HT1080 (cell line): ENCODE measurements at regions not wholly inside any gene's neighbourhood (a gene's known extent, or its start where the extent isn't known, plus 50 kb on each side); places are given as distances from the start of the nearest gene placed in this dataset.

Experiments used
- DNase-seq: peaks from one replicate; pipeline ENCODE4 v3.0.0-alpha.2; 2015; ENCODE audit warnings: low read depth

- DNase-seq: peak; percentile 86
These were observed 838.5 kb downstream of the TUSC7 start for GRCh38 chr3:117547956-117548550.

DNA sequence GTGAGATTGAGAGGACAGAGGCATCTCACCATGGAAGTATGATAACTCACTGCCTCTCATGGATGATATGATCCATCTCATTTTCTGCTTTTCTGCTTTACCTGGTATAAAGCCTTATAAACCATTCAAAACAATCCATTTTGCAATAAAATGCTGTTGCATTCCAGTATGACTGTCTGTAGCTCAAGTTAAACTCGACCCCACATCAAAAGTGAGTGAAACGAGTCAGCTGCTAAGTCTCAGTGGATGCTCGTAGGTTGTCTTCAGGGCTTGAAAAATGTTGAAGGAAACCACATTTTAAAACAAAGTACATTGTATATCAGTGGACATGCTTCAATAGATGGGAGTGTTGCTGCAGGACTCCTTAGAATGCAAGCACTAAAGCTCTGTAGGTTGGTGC is 839.0 kb downstream of the TUSC7 start:
- no peak for DNase-seq

DNA sequence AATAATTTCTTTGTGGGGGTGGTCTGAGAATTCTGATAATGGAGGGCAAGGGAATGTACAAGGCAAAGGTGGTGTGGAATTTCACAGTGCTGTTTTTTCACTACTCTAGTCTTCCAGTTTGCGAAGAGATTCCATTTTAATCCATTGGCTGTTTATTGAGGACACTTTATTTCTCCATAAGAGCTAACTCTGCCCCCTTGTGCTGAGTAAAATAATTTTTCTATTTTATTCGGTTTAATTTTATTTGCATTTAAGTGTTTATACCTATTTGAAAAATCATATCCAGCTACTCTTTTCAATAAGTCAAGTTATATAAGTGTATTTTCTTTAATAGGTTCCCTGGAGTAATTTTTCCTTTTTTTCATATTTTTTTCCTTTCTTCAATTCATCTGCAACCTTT is 840.1 kb downstream of the TUSC7 start:
- DNase-seq: no peak

DNA sequence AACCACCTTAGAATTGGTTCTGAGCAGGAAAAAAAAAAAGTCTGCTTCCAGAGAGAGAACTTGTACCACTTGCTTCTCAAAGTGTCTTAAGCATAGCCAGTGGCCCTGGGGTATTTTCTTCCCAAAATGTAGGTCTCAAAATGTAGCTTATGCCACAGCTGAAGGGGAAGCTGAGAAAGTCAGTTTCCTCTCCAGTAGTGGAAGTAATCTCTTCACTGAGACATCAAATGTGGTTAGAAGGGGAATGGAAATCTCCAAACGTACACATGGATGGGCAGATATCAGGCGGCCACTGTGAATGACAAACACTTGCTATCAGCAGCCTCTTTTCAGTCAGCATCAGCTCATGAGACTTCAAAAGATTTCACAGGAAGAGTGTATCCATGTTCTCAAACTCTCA is 841.2 kb downstream of the TUSC7 start:
- DNase-seq: no peak

GRCh38 chr3:117553461-117553860 is 843.9 kb downstream of the TUSC7 start:
- DNase-seq: peak; percentile 84

- no peak for DNase-seq
These were observed 847.2 kb downstream of the TUSC7 start for GRCh38 chr3:117556646-117557407.

DNA sequence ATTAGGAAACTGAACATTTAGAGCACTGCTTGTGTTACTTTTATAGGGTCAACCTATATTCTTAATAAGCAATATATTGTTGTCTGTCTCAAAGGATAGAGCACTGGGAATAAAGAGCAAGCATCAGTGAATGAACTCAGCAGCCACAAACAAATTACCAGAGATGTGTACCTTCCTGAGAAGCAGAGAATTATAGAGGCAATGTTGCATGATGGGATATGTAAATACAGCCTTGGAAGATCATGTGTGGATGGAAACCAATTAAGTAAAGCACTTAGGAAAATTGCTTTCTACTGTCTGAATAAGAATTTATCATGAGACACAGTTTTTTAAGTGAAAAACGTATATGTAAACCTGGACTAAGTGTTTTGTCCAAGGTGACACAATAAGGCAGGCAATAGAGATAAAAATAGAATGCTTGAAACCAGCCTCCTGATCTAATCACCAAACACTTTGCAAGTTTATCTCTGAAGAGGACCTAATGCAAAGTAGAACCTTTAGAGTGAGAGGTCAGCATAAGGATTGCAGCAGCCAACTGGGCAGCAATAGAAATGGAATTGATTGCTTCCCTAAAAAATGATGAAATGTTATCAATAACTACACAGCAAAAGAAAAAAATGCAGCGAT is 848.0 kb downstream of the TUSC7 start:
- DNase-seq: no peak

GRCh38 chr3:117558681-117559080 is 849.1 kb downstream of the TUSC7 start:
- DNase-seq: no peak

DNA sequence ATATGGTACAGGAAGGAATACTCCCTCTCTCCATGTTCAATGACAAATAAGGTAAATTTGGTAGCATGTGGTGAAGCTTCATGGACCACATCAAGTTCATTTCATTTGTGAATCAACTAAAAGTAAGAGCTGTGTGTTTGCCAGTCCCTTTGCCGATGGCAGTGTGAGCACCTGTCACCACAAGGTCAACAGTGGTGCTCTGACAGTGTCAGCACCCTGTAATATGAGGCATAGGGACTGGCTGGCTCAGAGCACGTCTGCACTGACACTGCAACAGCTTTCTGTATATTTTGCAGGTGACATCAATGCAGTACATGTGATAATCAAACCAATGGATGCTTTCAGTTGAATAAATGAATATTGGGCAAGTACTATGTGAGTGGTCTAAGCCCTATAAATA is 852.4 kb downstream of the TUSC7 start:
- DNase-seq: no peak

DNA sequence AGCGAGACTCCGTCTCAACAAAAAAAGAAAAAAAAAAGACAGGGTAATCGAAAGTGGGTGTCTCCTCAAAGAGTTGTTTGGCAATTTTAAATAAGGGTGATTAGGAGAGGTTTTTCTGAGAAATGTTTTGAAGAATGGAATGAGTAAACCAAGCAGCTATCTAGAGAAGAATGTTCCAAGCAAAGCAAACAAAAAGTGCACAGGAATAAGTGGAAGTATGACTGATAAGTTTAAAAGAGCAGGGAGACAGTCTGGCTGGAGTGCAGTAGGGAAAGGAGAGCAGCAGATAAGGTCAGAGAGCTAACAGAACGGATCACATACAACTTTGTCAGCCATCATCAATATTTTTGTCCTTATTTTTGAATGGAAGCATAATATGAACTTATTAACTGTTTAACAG is 853.5 kb downstream of the TUSC7 start:
- DNase-seq: no peak

DNA sequence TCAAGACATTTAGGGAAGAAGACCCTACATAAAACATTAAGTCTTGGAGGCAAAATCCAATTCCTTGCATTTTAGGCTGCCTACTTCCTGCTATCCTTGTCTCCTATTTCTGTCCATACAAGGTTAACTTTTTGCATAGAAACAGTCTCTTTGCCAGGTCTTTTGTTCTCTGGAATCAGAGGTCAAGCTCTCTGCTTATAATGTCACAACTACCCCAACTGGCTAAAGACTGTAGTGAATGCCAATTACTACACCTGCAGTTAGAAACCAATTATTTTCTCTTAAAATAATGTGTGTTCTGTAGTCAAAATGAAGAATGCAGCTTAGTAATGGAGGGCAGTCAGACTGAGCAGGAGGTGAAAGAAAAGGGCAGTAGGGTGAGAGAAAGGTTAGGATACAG is 856.2 kb downstream of the TUSC7 start:
- DNase-seq: no peak

GRCh38 chr3:117566926-117567325 is 857.3 kb downstream of the TUSC7 start:
- no peak for DNase-seq

DNA sequence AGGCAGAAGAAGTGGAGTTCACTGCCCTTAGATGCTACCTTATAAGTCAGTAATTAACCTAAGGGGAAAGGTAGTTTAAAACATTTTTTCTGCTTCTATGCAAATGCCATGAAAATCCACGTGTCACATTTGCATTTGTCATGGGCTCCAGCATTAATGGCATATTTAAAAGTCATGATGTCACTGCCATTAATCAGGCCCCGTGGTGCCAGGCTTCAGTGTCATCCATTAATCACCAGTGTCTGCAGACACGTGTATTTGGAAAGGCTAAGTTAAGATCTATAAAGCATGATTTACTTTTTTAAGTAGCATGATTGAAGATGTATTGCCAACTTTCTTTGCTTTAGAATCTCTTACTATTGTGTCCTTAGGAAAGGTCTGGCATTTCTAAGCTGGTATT is 857.8 kb downstream of the TUSC7 start:
- no peak for DNase-seq

GRCh38 chr3:117567906-117568305 is 858.3 kb downstream of the TUSC7 start:
- DNase-seq: no peak

DNA sequence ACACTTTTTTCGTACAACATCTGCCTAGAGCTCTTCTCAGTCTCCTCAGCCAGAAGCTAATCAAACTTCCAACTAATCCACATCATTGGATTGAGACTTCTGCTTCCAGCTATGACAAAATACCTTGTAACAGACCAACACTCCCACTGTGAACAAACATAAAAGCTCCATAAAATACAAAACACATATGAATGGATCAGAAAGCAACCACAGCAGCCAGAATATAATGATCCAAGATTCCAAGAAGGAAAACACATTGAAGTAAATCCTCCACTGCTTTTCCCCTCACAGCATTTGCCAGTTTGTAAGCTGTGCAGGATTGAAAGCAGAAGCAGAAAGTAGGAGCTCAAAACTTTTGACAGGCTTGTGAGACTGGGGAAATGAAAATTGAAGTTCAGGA is 863.2 kb downstream of the TUSC7 start:
- no peak for DNase-seq

DNA sequence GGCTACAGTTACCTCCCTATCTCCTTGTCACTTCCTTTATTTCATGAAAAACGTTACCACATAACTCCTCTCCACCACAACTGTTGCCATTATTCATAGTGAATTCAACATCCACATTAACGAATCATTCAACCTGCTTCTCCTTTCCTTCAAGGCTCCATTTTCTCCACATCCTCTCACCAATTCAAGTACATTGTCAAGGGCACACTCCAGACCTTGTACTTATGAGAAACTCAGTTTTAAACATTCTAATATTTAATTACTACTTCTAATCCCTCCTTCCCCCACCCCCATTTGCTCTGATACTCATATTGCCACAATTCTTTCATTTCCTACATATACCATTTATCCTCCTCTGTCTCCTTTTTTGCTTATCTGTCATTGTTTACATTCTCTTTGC is 871.2 kb downstream of the TUSC7 start:
- peak; percentile 27 for DNase-seq

DNA sequence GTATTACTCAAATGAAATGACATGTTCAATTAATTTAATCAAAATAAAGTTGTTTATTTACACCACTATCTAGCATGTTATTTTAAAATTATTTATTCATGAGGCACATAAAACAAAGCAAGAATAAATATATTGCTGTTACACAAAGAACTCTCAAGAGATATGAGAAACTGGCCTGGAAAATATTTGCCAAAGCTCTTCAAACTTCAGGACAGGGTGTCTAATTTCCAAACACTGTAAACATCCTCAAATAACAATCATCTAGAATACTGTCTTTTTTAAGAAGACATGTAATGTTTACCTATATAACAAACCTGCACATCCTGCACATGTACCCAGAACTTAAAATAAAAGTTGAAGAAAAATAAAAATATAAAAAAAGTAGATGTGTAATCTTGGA is 876.6 kb downstream of the TUSC7 start:
- DNase-seq: no peak

GRCh38 chr3:117587416-117587815 is 877.8 kb downstream of the TUSC7 start:
- DNase-seq: no peak

DNA sequence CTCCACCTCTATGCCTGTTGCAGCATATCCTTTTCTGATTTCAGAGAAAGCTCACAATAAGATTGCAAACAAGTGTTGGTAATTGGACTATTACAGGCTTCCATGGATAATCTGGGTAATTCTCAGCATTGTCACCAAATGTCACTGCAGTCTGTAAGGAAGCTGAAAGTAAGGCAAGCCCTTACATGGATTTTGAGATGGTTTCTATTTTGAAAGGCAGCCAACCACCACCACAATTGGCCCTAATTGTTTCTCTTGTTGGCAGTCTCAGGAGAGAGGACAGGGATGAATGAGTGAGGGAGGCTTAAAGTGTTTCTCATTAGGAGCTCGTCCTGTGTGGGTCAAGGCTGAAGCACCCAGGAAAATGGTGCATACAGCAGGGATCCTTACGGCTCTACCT is 879.9 kb downstream of the TUSC7 start:
- DNase-seq: peak; percentile 28

- no peak for DNase-seq
These were observed 886.0 kb downstream of the TUSC7 start for GRCh38 chr3:117595615-117596014.

- no peak for DNase-seq
These were observed 886.9 kb downstream of the TUSC7 start for GRCh38 chr3:117596503-117596902.

GRCh38 chr3:117597865-117598264 is 888.3 kb downstream of the TUSC7 start:
- DNase-seq: no peak

- DNase-seq: no peak
These were observed 890.5 kb downstream of the TUSC7 start for GRCh38 chr3:117600112-117600511.
